Hindlimb muscle (tissue), 1 donor: ENCODE measurements at regions not wholly inside any gene's neighbourhood (a gene's known extent, or its start where the extent isn't known, plus 50 kb on each side); places are given as distances from the start of the nearest gene placed in this dataset.
"Not testable (repeated sequence)": the region's sequence is repeated elsewhere in the genome, so short reads cannot be mapped to it uniquely, and the experiment has no call there.

Experiments
- DNase-seq: peaks from one replicate; pipeline ENCODE4 v3.0.0-alpha.2; 2013

DNA sequence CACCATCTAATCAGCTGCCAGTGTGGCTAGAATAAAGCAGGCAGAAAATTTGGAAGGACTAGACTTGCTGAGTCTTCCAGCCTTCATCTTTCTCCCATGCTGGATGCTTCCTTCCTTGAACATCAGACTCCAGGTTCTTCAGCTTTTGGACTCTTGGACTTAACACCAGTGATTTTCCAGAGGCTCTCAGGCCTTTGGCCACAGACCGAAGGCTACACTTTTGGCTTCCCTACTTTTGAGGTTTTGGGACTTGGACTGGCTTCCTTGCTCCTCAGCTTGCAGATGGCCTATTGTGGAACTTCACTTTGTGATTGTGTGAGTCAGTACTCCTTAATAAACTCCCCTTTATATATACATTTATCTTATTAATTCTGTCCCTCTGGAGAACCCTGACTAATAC lies 129.8 kb upstream of the MB21D2 start:
- peak; percentile 32 for DNase-seq

GRCh38 chr3:193048127-193048526 lies 130.5 kb upstream of the MB21D2 start:
- no peak for DNase-seq

GRCh38 chr3:193049935-193050334 lies 132.3 kb upstream of the MB21D2 start:
- DNase-seq: peak; percentile 31

DNA sequence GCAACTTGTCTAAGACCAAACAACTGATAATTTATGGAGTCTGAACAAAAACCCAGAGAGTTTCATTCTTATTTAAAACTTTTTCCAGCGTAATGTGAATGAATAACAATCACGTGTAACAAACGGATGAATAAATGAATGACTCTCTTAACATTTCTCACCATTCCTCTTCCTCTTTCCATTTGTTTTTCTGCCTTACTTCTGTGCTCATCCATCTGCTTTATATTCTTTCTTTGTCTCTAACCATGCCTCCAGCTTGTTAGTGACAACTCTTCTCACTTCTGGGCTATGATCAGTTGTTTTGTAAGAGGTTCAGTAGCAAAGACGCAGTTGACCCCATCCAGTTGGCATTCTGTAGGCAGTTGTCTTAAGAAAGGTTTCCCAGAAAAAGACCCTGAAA lies 133.7 kb upstream of the MB21D2 start:
- no peak for DNase-seq

GRCh38 chr3:193052354-193053045 lies 134.8 kb upstream of the MB21D2 start:
- no peak for DNase-seq

GRCh38 chr3:193053046-193053435 lies 135.4 kb upstream of the MB21D2 start:
- no peak for DNase-seq

DNA sequence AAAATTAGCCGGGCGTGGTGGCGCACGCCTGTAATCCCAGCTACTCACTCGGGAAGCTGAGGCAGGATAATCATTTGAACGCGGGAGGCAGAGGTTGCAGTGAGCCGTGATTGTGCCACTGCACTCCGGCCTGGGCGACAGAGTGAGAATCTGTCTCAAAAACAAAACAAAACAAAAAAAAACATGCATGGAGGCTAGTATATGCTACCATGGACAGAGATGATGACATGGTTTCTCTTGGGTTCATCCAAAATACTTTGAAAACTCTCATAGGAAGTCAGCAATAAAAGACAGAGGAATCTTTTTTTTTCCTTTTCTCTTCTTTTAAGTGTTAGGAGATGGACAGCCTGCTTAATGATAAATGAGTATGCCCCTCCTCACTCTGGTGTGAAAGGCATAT lies 137.7 kb upstream of the MB21D2 start:
- DNase-seq: no peak

- DNase-seq: no peak
Observed at GRCh38 chr3:193057616-193058015, 140.0 kb upstream of the MB21D2 start.

DNA sequence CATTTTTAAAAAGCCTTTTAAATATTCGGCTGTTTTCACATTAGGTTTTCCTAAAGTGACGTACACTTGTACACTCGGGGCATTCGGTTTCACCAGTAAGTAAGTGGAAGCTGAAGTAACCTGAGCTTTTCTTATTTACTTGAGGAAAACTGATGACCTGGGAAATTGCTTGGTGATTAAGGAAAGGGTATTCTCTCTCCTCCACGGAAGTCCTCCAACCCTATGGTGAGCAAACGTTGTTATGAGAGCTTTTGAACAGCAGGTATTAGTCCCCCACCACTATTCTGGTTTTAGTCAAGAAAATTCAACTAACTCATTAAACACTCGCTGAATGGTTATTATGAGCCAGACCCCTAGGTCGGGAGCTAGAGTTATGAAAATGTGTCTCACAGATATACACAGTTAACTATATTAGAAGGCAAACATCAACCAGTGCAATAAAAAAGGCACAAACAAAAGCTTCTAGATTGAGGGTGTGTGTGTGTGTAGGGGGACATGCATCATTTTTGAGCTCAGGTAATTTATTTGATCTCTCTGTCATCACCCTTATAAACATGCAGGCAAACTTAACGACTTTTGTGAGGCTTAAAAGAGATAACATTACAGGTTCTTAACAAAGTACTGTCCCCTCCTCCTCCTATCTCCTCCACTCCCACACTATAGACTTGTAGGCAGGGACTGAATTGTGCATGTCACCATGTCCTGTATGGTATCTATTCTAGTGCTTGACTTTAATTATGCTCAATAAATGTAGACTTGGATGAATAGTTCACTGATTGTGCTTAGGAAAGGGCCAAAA lies 143.3 kb upstream of the MB21D2 start:
- DNase-seq: no peak

GRCh38 chr3:193068365-193068764 lies 150.7 kb upstream of the MB21D2 start:
- DNase-seq: no peak

GRCh38 chr3:193069732-193070131 lies 152.1 kb upstream of the MB21D2 start:
- DNase-seq: not testable (repeated sequence)

DNA sequence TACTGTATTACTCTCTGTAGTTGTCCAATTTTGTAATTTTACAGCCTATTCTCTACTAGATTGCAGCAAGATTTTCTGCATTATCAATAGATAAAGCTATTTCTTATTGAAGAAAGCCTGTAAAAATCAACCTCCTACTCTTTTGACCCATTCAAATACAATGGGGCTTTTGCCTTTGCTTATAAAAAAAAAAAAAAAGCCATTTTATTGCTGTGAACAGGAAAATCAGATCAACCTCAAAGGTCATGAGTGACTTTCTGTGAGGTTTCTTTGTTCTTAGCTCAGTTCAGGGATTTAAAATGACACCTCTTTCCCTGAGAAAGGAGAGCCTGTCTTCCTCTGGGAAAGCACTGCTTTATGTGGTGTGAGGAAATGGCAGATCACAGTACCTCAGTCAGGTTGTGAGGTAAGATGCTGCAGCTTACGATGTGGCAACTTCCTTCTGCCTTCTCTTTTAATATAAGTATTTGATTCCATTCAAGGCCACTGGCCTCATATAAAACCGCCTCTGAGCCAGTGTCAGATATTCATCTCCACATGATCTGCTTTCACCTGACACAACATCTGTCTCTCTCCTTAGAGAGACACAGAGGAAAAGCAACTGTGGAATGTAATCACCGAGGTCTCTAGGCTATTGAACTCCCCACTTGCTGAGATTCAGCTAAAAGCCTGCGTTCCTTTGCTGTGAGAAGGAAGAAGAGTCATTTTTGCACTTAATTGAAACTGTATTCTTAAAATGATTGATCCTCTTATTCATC lies 161.5 kb upstream of the MB21D2 start:
- no peak for DNase-seq

- DNase-seq: no peak
Observed at GRCh38 chr3:193080821-193081365, 160.1 kb upstream of the PLAAT1 start.

DNA sequence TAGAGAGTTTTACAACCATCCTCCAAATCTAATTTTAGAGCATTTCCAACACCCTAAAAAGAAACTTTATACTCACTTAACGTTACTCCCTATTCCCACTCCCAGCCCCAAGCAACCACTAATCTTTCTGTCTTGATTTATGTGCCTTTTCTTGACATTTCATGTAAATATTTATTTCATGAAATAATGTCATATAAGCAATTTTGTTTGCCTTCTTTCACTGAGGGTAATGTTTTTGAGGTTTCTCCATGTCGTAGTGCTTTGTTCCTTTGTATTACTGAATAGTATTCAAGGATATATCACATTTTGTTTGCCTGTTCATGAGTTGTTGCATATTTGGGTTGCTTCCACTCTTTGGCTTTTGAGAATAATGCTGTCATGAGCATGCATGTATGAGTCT lies 155.4 kb upstream of the PLAAT1 start:
- no peak for DNase-seq

- no peak for DNase-seq
Observed at GRCh38 chr3:193086681-193087080, 154.3 kb upstream of the PLAAT1 start.

DNA sequence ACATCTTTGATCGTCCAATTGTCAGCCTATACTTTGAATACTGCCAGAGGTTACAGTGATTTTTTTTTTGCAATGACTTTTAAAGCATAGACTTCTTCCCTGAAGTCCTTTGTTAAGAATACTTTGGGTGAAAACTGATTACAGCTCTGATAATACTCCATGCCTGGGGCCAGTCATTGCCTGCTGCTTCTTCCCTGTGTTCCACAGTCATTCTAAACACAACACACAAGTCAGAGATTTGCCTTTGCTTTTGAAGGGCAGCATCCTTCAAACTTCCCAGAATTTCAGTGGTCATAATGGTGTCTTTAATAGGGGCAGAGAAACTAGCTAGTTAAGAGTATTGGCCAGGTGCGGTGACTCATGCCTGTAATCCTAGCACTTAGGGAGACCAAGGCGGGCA lies 153.7 kb upstream of the PLAAT1 start:
- no peak for DNase-seq

DNA sequence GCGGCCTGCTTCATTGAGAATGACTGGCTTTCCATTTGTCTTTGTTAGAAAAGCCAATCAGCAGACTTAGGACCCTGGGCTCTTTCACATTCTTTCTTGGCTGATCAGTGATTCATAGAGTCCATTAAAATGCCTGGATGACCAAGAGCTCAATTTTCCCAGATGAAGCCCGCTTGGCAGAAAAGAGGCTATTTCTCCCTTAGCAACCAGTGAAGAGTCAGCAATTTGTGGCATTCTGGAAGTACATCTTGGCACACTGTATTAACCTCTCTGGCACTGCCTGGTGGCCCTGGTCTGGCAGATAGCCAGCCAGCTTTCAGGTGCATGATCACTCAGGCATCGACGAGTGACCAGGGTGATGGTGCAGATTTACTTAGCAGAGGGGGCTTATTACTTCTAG lies 145.7 kb upstream of the PLAAT1 start:
- DNase-seq: no peak

GRCh38 chr3:193096076-193096475 lies 144.9 kb upstream of the PLAAT1 start:
- DNase-seq: no peak

DNA sequence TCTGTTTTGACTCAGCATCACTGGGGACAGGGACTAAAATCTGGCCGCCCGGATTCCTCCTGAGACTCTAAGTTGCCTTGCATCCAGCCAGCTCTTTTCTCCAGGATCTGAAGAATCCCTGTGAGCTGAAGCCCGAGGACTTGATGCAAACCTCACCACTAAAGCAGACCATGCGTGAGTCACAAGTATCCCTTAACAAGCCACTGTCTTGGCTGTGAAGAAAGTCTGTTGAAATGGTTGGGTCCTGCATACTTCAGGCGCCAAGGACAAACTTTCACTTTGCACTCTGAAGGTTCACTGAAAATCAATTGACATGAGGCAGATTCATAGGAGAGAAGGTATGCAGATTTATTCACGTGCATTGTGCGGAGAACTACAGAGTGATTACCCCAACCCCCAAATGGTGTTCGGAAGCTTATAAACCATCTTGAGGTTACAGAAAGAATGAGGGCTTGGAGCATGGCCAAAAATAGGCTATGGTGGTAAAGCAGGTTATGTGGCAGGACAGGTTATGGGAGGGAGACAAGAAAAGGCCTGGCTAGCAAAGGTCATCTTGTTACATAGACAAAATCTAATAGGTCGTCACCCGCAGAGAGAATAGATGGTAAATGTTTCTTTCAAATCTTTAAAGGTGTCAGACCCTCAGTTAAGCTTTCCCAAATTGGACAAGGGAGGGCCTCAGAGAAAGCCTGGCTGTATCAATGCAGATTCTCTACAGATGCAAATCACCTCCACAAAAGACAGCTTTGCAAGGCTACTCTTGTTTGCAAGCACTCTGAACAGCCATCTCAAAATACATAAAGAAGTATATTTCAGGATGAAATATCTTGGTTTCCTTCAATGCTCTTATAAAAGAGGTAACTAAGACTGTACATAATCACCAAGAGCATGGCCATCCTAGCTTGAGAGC lies 126.3 kb upstream of the PLAAT1 start:
- no peak for DNase-seq

DNA sequence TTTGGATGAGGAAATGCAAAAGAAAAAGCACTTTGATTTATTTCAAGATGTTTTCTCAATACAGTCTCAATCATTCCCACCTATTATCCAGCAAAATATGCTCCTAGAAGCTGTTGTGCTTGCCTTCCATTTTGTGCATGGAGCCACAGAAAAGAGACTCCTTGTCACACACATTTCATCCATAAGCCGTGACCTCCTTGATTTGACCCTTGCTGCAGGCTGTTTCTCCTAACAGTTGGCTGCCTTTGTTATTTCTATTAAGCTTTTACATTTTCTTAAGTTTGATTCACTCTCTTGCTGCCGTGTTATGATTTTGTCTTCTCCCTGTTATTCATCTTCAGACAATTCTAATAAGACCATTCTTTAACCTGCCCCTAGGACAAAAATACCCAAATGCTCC lies 124.2 kb upstream of the PLAAT1 start:
- DNase-seq: no peak

GRCh38 chr3:193118907-193119306 lies 122.1 kb upstream of the PLAAT1 start:
- no peak for DNase-seq

- peak; percentile 9 for DNase-seq
Observed at GRCh38 chr3:193119926-193120325, 121.1 kb upstream of the PLAAT1 start.
